HEK293T (cell line): ENCODE measurements at regions not wholly inside any gene's neighbourhood (a gene's known extent, or its start where the extent isn't known, plus 50 kb on each side); places are given as distances from the start of the nearest gene placed in this dataset.

Experiments used
- ARNT ChIP-seq: fragments of 450-650 bp; IDR thresholded peaks from 2 replicates; pipeline ENCODE4 v1.6.1; 2017; ENCODE audit warnings: mild to moderate bottlenecking
- BHLHE40 ChIP-seq: fragments of 450-650 bp; IDR thresholded peaks from 2 replicates; pipeline ENCODE4 v1.6.1; 2016; ENCODE audit warnings: mild to moderate bottlenecking, moderate library complexity, borderline replicate concordance
- ELF4 ChIP-seq: fragments of 450-650 bp; IDR thresholded peaks from 2 replicates; pipeline ENCODE4 v1.6.1; 2017; ENCODE audit warnings: antibody characterized with exemption
- FOXA1 ChIP-seq: fragments of 450-650 bp; IDR thresholded peaks from 2 replicates; pipeline ENCODE4 v1.6.1; 2016; ENCODE audit warnings: mild to moderate bottlenecking
- FOXK2 ChIP-seq: fragments of 450-650 bp; IDR thresholded peaks from 2 replicates; pipeline ENCODE4 v1.6.1; 2016; ENCODE audit warnings: mild to moderate bottlenecking
- FOXM1 ChIP-seq: fragments of 450-650 bp; IDR thresholded peaks from 2 replicates; pipeline ENCODE4 v1.6.1; 2017; ENCODE audit warnings: mild to moderate bottlenecking, borderline replicate concordance
- HDGF ChIP-seq: fragments of 450-650 bp; IDR thresholded peaks from 2 replicates; pipeline ENCODE4 v1.6.1; 2017; ENCODE audit warnings: antibody characterized with exemption, borderline replicate concordance
- L3MBTL2 ChIP-seq: fragments of 450-650 bp; conservative IDR thresholded peaks from 2 replicates; pipeline ENCODE4 v1.6.1; 2016; ENCODE audit warnings: mild to moderate bottlenecking
- NFRKB ChIP-seq: fragments of 450-650 bp; IDR thresholded peaks from 2 replicates; pipeline ENCODE4 v1.6.1; 2016; ENCODE audit warnings: mild to moderate bottlenecking, moderate library complexity
- PKNOX1 ChIP-seq: fragments of 450-650 bp; IDR thresholded peaks from 2 replicates; pipeline ENCODE4 v1.6.1; 2016
- SP1 ChIP-seq: fragments of 450-650 bp; IDR thresholded peaks from 2 replicates; pipeline ENCODE4 v1.6.1; 2017
- SUZ12 ChIP-seq: fragments of 450-650 bp; IDR thresholded peaks from 2 replicates; pipeline ENCODE4 v1.6.1; 2016; ENCODE audit warnings: mild to moderate bottlenecking
- TARDBP ChIP-seq: fragments of 450-650 bp; IDR thresholded peaks from 2 replicates; pipeline ENCODE4 v1.6.1; 2016
- ZNF384 ChIP-seq: fragments of 450-650 bp; IDR thresholded peaks from 2 replicates; pipeline ENCODE4 v1.6.1; 2016

- TF ChIP-seq FOXM1 (no peak), SP1 (no peak), ARNT (no peak), TARDBP (no peak), ELF4 (no peak), FOXK2 (no peak), L3MBTL2 (no peak), ZNF384 (no peak), FOXA1 (no peak), BHLHE40 (no peak), SUZ12 (no peak), NFRKB (no peak), HDGF (no peak), PKNOX1 (no peak)
Observed at GRCh38 chr14:80352471-80352870, 141.2 kb upstream of the DIO2 start.
